Caco-2 (cell line): ENCODE measurements at regions not wholly inside any gene's neighbourhood (a gene's known extent, or its start where the extent isn't known, plus 50 kb on each side); places are given as distances from the start of the nearest gene placed in this dataset.

Source experiments
- BruUV-seq: library from RNA; stranded (reverse); fragments of 400-500 nt; replicated peaks from 2 replicates; lab custom pipeline; 2021; lab: Mats Ljungman, UMichigan
- CTCF ChIA-PET: fragments of 300-600 bp; sonication (Branson Sonifier 250); formaldehyde crosslinking; loops from one replicate; lab custom pipeline; 2022; ENCODE audit warnings: antibody characterized with exemption; lab: Charles Lee
- POLR2A ChIA-PET: fragments of 300-600 bp; sonication (Branson Sonifier 250); formaldehyde crosslinking; loops from one replicate; lab custom pipeline; 2022; ENCODE audit warnings: antibody characterized with exemption; lab: Charles Lee
- DNase-seq, 2 experiments: peaks; one replicate each; pipeline versions ENCODE4 v3.0.0 to v3.0.0-alpha.2; 2020 to 2022
- H3K27me3 ChIP-seq: replicated peaks from 2 replicates; pipeline ENCODE4 v1.6.0; 2011; ENCODE audit warnings: low read length; ENCODE audit not compliant: control insufficient read depth, insufficient read depth
- H3K36me3 ChIP-seq: 2 replicates; pipeline ENCODE4 v1.5.1; 2011; ENCODE audit warnings: low read length; ENCODE audit not compliant: control insufficient read depth, insufficient read depth
- H3K4me1 ChIP-seq: fragments of 250-450 bp; sonication (Bioruptor Pico); 2 replicates; pipeline ENCODE4 v1.5.1; 2020; ENCODE audit warnings: mild to moderate bottlenecking
- H3K4me3 ChIP-seq: 2 replicates; pipeline ENCODE4 v1.5.1; 2011; ENCODE audit warnings: low read depth, mild to moderate bottlenecking, control low read depth, low read length
- H3K9me3 ChIP-seq: fragments of 250-450 bp; sonication (Bioruptor Pico); 2 replicates; pipeline ENCODE4 v1.5.1; 2020; ENCODE audit warnings: mild to moderate bottlenecking, moderate library complexity
- H3K27ac Mint-ChIP-seq: one replicate; pipeline ENCODE4 v1.8.0; 2022; ENCODE audit warnings: mixed read lengths; ENCODE audit not compliant: unreplicated experiment
- H3K27me3 Mint-ChIP-seq: one replicate; pipeline ENCODE4 v1.8.0; 2022; ENCODE audit warnings: mixed read lengths; ENCODE audit not compliant: insufficient read depth, unreplicated experiment
- H3K36me3 Mint-ChIP-seq: one replicate; pipeline ENCODE4 v1.8.0; 2022; ENCODE audit warnings: mild to moderate bottlenecking, mixed read lengths; ENCODE audit not compliant: insufficient read depth, unreplicated experiment
- H3K4me1 Mint-ChIP-seq: one replicate; pipeline ENCODE4 v1.8.0; 2022; ENCODE audit warnings: low read depth, mixed read lengths; ENCODE audit not compliant: unreplicated experiment
- H3K4me3 Mint-ChIP-seq: one replicate; pipeline ENCODE4 v1.8.0; 2022; ENCODE audit warnings: mild to moderate bottlenecking, moderate library complexity, mixed read lengths; ENCODE audit not compliant: unreplicated experiment
- H3K9me3 Mint-ChIP-seq: one replicate; pipeline ENCODE4 v1.8.0; 2022; ENCODE audit warnings: mixed read lengths; ENCODE audit not compliant: unreplicated experiment
- intact Hi-C: fragments of 100-400 bp; cut with micrococcal nuclease; formaldehyde crosslinking; loops from one replicate; pipeline ENCODE4 v1.10.0; 2022; ENCODE audit not compliant: unreplicated experiment
- TF ChIP-seq, protein P1 (sequence below), 2 experiments: fragments of 200-600 bp in 1 of 2; IDR thresholded peaks; 1 replicate in 1 of 2; 2 replicates in 1 of 2; pipeline versions ENCODE4 v1.5.1 to v1.8.0; 2011 to 2022; ENCODE audit warnings: antibody characterized with exemption in 1 of 2, control low read depth in 1 of 2, inconsistent platforms in 1 of 2, low read depth in 1 of 2, low read length in 1 of 2, mild to moderate bottlenecking in 1 of 2, moderate library complexity in 1 of 2; ENCODE audit not compliant: insufficient read depth in 1 of 2, severe bottlenecking in 1 of 2, unreplicated experiment in 1 of 2

DNA sequence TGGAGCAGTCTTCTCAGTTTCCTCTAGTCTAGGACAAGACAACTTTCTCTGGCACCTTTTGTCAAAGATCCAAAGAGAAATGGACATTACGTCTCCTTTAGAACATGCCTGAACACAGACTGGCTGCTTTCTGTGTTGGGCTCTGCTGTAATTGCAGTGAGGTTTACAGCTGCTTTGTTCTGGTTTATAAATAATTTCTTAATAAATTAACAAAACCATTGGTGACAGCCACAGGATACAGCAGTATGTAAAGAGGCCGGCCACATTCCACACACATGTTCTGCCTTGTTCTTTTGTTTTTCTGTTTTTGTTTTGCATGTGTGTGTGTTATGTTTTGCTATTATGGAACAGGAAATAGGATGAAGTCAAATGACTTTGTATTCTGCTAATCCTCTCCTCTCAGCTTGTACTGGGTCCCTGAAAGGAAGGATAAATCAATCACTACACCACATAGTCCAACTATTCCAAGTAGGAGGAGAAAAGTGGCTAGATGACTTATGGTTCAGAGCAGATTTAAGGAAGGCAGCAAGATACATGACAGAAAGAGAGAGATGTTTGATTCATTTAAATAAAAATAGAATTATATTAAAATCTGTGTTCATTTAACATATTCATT lies 161.5 kb upstream of the ESRRG start:
- no peak for DNase-seq
- ChIA-PET POLR2A (no interaction called here), CTCF (no interaction called here)
- BruUV-seq = no TSS peak
- Mint-ChIP-seq H3K27me3 (no peaks in the 10 kb centered on the region), H3K9me3 (no peaks in the 10 kb centered on the region), H3K4me3 (no peak overlapping the region), H3K27ac (no peak overlapping the region), H3K36me3 (no peaks in the 10 kb centered on the region), H3K4me1 (no peaks in the 10 kb centered on the region)
- Histone ChIP-seq H3K36me3 (no peaks in the 10 kb centered on the region), H3K4me1 (no peaks in the 10 kb centered on the region), H3K27me3 (no peaks in the 10 kb centered on the region), H3K4me3 (no peak overlapping the region), H3K9me3 (no peaks in the 10 kb centered on the region)
- TF ChIP-seq, protein P1, sequence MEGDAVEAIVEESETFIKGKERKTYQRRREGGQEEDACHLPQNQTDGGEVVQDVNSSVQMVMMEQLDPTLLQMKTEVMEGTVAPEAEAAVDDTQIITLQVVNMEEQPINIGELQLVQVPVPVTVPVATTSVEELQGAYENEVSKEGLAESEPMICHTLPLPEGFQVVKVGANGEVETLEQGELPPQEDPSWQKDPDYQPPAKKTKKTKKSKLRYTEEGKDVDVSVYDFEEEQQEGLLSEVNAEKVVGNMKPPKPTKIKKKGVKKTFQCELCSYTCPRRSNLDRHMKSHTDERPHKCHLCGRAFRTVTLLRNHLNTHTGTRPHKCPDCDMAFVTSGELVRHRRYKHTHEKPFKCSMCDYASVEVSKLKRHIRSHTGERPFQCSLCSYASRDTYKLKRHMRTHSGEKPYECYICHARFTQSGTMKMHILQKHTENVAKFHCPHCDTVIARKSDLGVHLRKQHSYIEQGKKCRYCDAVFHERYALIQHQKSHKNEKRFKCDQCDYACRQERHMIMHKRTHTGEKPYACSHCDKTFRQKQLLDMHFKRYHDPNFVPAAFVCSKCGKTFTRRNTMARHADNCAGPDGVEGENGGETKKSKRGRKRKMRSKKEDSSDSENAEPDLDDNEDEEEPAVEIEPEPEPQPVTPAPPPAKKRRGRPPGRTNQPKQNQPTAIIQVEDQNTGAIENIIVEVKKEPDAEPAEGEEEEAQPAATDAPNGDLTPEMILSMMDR (IDR thresholded peaks at IDR 0.05; ENCODE audit: insufficient read depth in 1 of 2, low read depth in 1 of 2, low read length in 1 of 2, severe bottlenecking in 1 of 2, unreplicated experiment in 1 of 2) = no peak
- intact Hi-C loops = no loop called here

DNA sequence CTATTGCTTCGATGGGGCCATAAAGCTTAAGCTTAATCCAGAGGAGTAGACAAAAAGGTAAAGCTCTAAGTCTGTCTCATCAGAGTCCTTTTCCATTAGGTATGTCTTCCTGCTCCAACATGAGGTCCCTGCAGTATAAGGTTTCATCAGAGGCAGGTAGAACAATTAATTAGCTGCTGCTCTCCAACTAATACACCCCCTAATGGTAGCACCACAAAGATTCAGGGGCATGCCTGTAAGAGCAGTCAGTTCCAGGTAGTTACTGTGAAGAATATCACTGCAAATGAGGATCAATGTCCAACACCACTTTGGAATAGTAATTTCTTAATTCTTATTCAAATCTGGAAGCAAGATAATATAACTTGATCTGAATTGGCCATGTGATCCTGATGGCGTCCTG lies 160.3 kb upstream of the ESRRG start:
- Mint-ChIP-seq H3K4me1 (no peaks in the 10 kb centered on the region), H3K27me3 (no peaks in the 10 kb centered on the region), H3K27ac (no peak overlapping the region), H3K9me3 (no peaks in the 10 kb centered on the region), H3K4me3 (no peak overlapping the region), H3K36me3 (no peaks in the 10 kb centered on the region)
- no TSS peak for BruUV-seq
- Histone ChIP-seq H3K4me3 (no peak overlapping the region), H3K9me3 (no peaks in the 10 kb centered on the region), H3K27me3 (no peaks in the 10 kb centered on the region), H3K36me3 (no peaks in the 10 kb centered on the region), H3K4me1 (no peaks in the 10 kb centered on the region)
- ChIA-PET POLR2A (no interaction called here), CTCF (no interaction called here)
- DNase-seq = no peak
- TF ChIP-seq, protein P1 (IDR thresholded peaks at IDR 0.05; ENCODE audit: insufficient read depth in 1 of 2, low read depth in 1 of 2, low read length in 1 of 2, severe bottlenecking in 1 of 2, unreplicated experiment in 1 of 2) = no peak
- intact Hi-C loops = no loop called here

DNA sequence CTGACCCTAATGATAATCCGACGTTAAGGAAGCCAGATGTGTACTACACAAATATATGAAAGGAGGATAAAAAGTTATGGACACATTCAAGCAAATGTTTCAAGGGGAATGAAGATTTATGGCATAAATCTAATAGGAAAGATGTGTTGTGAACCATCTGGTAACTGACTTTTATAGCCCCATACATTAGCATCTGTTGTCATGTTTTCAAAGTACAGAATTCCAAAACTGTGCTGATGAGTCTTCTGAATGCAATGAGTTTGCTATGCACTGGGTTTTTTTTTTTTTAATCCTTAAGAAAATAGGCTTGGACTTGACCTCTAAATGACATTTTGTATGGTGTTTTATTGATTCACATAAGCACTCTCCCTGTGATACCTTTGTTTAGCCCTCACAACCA lies 158.5 kb upstream of the ESRRG start:
- BruUV-seq = no TSS peak
- ChIA-PET CTCF (no interaction called here), POLR2A (no interaction called here)
- Histone ChIP-seq H3K4me1 (no peaks in the 10 kb centered on the region), H3K36me3 (no peaks in the 10 kb centered on the region), H3K27me3 (no peaks in the 10 kb centered on the region), H3K4me3 (no peak overlapping the region), H3K9me3 (no peaks in the 10 kb centered on the region)
- no peak for DNase-seq
- intact Hi-C loops = no loop called here
- H3K9me3 Mint-ChIP-seq = no peaks in the 10 kb centered on the region
- no peaks in the 10 kb centered on the region for H3K27me3 Mint-ChIP-seq
- no peaks in the 10 kb centered on the region for H3K36me3 Mint-ChIP-seq
- no peak overlapping the region for H3K27ac Mint-ChIP-seq
- no peak overlapping the region for H3K4me3 Mint-ChIP-seq
- no peaks in the 10 kb centered on the region for H3K4me1 Mint-ChIP-seq
- TF ChIP-seq, protein P1 (IDR thresholded peaks at IDR 0.05; ENCODE audit: insufficient read depth in 1 of 2, low read depth in 1 of 2, low read length in 1 of 2, severe bottlenecking in 1 of 2, unreplicated experiment in 1 of 2) = no peak
